Neural progenitor cell (in vitro differentiated cells): ENCODE measurements at regions not wholly inside any gene's neighbourhood (a gene's known extent, or its start where the extent isn't known, plus 50 kb on each side); places are given as distances from the start of the nearest gene placed in this dataset.

Experiments used
- DNase-seq: peaks from one replicate; pipeline ENCODE4 v3.0.0-alpha.2; 2016; ENCODE audit warnings: low spot score
- H2AFZ ChIP-seq: fragments of 200-600 bp; sonication (generic); replicated peaks from 2 replicates; pipeline ENCODE4 v1.6.1; 2016; ENCODE audit warnings: antibody characterized with exemption
- H3F3A ChIP-seq: fragments of 200-600 bp; sonication (generic); 2 replicates; pipeline ENCODE4 v1.6.1; 2016; ENCODE audit warnings: antibody characterized with exemption, low read depth
- H3K27ac ChIP-seq: fragments of 200-600 bp; sonication (generic); 2 replicates; pipeline ENCODE4 v1.5.1; 2016; ENCODE audit warnings: mild to moderate bottlenecking
- H3K27me3 ChIP-seq: fragments of 200-600 bp; sonication (generic); 2 replicates; pipeline ENCODE4 v1.6.1; 2016; ENCODE audit warnings: mild to moderate bottlenecking, moderate library complexity
- H3K36me3 ChIP-seq: fragments of 200-600 bp; sonication (generic); 2 replicates; pipeline ENCODE4 v1.5.1; 2016
- H3K4me1 ChIP-seq: fragments of 200-600 bp; sonication (generic); 2 replicates; pipeline ENCODE4 v1.6.1; 2016; ENCODE audit warnings: mixed run types
- H3K4me2 ChIP-seq: fragments of 200-600 bp; sonication (generic); 2 replicates; pipeline ENCODE4 v1.6.1; 2016
- H3K4me3 ChIP-seq: fragments of 200-600 bp; sonication (generic); 2 replicates; pipeline ENCODE4 v1.5.1; 2016
- H3K79me2 ChIP-seq: fragments of 200-600 bp; sonication (generic); 2 replicates; pipeline ENCODE4 v1.6.1; 2016; ENCODE audit warnings: low read depth
- H3K9ac ChIP-seq: fragments of 200-600 bp; sonication (generic); 2 replicates; pipeline ENCODE4 v1.6.1; 2016
- H3K9me3 ChIP-seq: fragments of 200-600 bp; sonication (generic); 2 replicates; pipeline ENCODE4 v1.5.1; 2016; ENCODE audit warnings: low read depth
- H4K20me1 ChIP-seq: fragments of 200-600 bp; sonication (generic); 2 replicates; pipeline ENCODE4 v1.6.1; 2016; ENCODE audit warnings: low read depth
- H3K27ac Mint-ChIP-seq: 3 replicates; pipeline ENCODE4 v1.8.0; 2021; ENCODE audit warnings: mixed read lengths
- H3K27me3 Mint-ChIP-seq: 2 replicates; pipeline ENCODE4 v1.8.0; 2022; ENCODE audit warnings: low read depth, mild to moderate bottlenecking, inconsistent platforms, moderate library complexity, mixed read lengths; ENCODE audit not compliant: insufficient read depth
- H3K36me3 Mint-ChIP-seq: 3 replicates; pipeline ENCODE4 v1.8.0; 2021; ENCODE audit warnings: mixed read lengths
- H3K4me1 Mint-ChIP-seq: 3 replicates; pipeline ENCODE4 v1.8.0; 2021; ENCODE audit warnings: mixed read lengths
- H3K4me3 Mint-ChIP-seq: 3 replicates; pipeline ENCODE4 v1.8.0; 2021; ENCODE audit warnings: mild to moderate bottlenecking, moderate library complexity, mixed read lengths
- H3K9me3 Mint-ChIP-seq: 3 replicates; pipeline ENCODE4 v1.8.0; 2020; ENCODE audit warnings: mixed read lengths
- EZH2 ChIP-seq: fragments of 200-600 bp; sonication (generic); IDR thresholded peaks from 2 replicates; pipeline ENCODE4 v1.6.1; 2017; ENCODE audit warnings: antibody characterized with exemption, mild to moderate bottlenecking, moderate library complexity
- EZH2phosphoT487 ChIP-seq: fragments of 200-600 bp; sonication (generic); IDR thresholded peaks from 2 replicates; pipeline ENCODE4 v1.6.1; 2017; ENCODE audit warnings: antibody characterized with exemption
- TF ChIP-seq, protein P1 (sequence below): fragments of 200-600 bp; sonication (generic); IDR thresholded peaks from 2 replicates; pipeline ENCODE4 v1.5.1; 2017; ENCODE audit warnings: antibody characterized with exemption, mild to moderate bottlenecking

DNA sequence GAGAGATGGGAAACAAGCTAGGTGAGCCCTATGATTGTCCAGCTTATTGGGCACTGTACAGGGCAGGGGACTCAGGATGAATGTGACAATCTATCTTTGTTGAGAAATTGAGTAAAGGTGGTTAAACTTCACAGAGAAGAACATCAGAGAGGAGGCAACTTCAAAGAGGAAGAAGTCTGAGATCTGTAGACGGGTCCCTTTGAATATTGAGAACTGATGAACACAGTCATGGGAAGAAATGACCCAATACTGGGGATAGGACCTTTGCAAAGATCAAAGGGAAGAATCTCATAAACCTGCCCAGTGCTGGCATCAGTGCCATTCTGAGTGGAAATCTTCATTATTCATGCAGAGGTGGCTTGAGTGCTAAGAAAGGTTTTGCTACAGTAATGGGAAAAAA, 569.7 kb upstream of the KCNMB2 start:
- Histone ChIP-seq H3K9me3 (no peaks in the 10 kb centered on the region), H3K9ac (no peak overlapping the region), H2AFZ (no peak overlapping the region), H3F3A (no peaks in the 10 kb centered on the region), H3K79me2 (no peaks in the 10 kb centered on the region), H3K36me3 (no peaks in the 10 kb centered on the region), H3K4me3 (no peak overlapping the region), H3K4me1 (no peaks in the 10 kb centered on the region), H3K27me3 (no peaks in the 10 kb centered on the region), H4K20me1 (no peaks in the 10 kb centered on the region), H3K27ac (no peak overlapping the region), H3K4me2 (no peak overlapping the region)
- H3K4me1 Mint-ChIP-seq = no peaks in the 10 kb centered on the region
- no peak overlapping the region for H3K27ac Mint-ChIP-seq
- no peaks in the 10 kb centered on the region for H3K9me3 Mint-ChIP-seq
- no peak for TF ChIP-seq EZH2phosphoT487
- no peak for TF ChIP-seq EZH2
- TF ChIP-seq, protein P1, sequence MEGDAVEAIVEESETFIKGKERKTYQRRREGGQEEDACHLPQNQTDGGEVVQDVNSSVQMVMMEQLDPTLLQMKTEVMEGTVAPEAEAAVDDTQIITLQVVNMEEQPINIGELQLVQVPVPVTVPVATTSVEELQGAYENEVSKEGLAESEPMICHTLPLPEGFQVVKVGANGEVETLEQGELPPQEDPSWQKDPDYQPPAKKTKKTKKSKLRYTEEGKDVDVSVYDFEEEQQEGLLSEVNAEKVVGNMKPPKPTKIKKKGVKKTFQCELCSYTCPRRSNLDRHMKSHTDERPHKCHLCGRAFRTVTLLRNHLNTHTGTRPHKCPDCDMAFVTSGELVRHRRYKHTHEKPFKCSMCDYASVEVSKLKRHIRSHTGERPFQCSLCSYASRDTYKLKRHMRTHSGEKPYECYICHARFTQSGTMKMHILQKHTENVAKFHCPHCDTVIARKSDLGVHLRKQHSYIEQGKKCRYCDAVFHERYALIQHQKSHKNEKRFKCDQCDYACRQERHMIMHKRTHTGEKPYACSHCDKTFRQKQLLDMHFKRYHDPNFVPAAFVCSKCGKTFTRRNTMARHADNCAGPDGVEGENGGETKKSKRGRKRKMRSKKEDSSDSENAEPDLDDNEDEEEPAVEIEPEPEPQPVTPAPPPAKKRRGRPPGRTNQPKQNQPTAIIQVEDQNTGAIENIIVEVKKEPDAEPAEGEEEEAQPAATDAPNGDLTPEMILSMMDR = no peak
- H3K27me3 Mint-ChIP-seq = peaks cover 3% of the 10 kb centered on the region
- no peak overlapping the region for H3K4me3 Mint-ChIP-seq
- no peak for DNase-seq
- H3K36me3 Mint-ChIP-seq = no peaks in the 10 kb centered on the region

DNA sequence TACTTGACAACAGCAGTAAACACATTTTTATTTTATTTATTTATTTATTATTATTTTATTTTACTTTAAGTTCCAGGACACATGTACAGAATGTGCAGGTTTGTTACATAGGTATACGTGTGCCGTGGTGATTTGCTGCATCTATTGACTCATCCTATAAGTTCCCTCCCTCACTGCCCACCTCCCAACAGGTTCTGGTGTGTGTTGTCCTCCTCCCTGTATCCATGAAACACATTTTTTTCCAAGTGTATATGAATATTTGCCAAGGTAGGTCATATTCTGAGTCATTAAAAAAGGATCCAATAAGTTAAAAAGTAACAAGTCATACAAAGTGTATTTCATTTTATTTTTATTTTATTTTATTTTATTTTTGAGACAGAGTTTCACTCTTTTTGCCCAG, 567.3 kb upstream of the KCNMB2 start:
- Histone ChIP-seq H4K20me1 (no peaks in the 10 kb centered on the region), H3K36me3 (no peaks in the 10 kb centered on the region), H3F3A (no peaks in the 10 kb centered on the region), H3K9ac (no peak overlapping the region), H3K4me1 (no peaks in the 10 kb centered on the region), H3K27me3 (no peaks in the 10 kb centered on the region), H3K27ac (no peak overlapping the region), H3K9me3 (no peaks in the 10 kb centered on the region), H3K4me3 (no peak overlapping the region), H3K4me2 (no peak overlapping the region), H2AFZ (no peak overlapping the region), H3K79me2 (no peaks in the 10 kb centered on the region)
- no peak for DNase-seq
- TF ChIP-seq EZH2phosphoT487 (no peak), EZH2 (no peak)
- TF ChIP-seq, protein P1 = no peak
- Mint-ChIP-seq H3K9me3 (no peaks in the 10 kb centered on the region), H3K27ac (no peak overlapping the region), H3K36me3 (no peaks in the 10 kb centered on the region), H3K27me3 (peaks cover 3% of the 10 kb centered on the region), H3K4me1 (no peaks in the 10 kb centered on the region), H3K4me3 (no peak overlapping the region)

DNA sequence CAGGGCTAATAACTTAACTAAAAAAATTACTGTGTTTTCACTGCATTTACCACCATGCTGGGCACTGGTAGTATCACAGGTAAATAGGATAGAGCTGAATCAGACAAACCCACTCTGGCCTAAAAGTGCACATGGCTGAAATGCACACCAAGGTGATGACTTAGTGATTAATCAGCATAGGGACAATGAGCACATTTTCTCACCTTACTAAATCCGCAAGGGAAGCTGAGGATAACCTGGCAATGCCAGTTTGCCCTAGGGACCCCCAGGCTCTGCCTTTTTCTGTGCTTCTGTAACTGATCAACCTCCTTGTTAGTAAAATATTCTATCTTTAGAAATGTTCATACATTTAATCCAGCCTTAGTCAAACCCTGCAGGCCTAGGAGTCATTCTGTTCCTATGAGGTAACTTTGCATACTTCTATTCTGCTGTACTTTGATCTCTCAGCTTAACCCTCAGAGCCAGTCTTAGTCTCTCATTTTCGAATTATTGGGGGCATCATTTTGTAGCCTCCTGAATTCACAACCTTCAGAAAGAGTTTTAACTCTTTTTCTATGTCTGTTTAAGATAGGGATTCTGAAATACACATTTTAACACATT, 562.9 kb upstream of the KCNMB2 start:
- H3K4me1 Mint-ChIP-seq = peaks cover 6% of the 10 kb centered on the region
- no peak for DNase-seq
- H3K9me3 ChIP-seq = no peaks in the 10 kb centered on the region
- no peaks in the 10 kb centered on the region for H3K36me3 ChIP-seq
- H3K36me3 Mint-ChIP-seq = no peaks in the 10 kb centered on the region
- no peaks in the 10 kb centered on the region for H3K4me1 ChIP-seq
- no peaks in the 10 kb centered on the region for H3K9me3 Mint-ChIP-seq
- no peaks in the 10 kb centered on the region for H3K79me2 ChIP-seq
- H4K20me1 ChIP-seq = no peaks in the 10 kb centered on the region
- H3K4me3 Mint-ChIP-seq = no peak overlapping the region
- H3K27me3 ChIP-seq = no peaks in the 10 kb centered on the region
- H3K4me2 ChIP-seq = no peak overlapping the region
- no peak overlapping the region for H2AFZ ChIP-seq
- H3K27me3 Mint-ChIP-seq = no peaks in the 10 kb centered on the region
- no peak overlapping the region for H3K27ac ChIP-seq
- no peak for TF ChIP-seq EZH2phosphoT487
- no peak for TF ChIP-seq EZH2
- TF ChIP-seq, protein P1 = no peak
- H3F3A ChIP-seq = no peaks in the 10 kb centered on the region
- H3K4me3 ChIP-seq = no peak overlapping the region
- H3K27ac Mint-ChIP-seq = no peak overlapping the region
- no peak overlapping the region for H3K9ac ChIP-seq
